IMR-90 (cell line): ENCODE measurements at regions not wholly inside any gene's neighbourhood (a gene's known extent, or its start where the extent isn't known, plus 50 kb on each side); places are given as distances from the start of the nearest gene placed in this dataset.

Source experiments
- ATAC-seq: fragments of 200-7000 bp; cut with Tn5 transposase; 2 replicates; pipeline ENCODE4 v1.9.1; 2020; ENCODE audit warnings: low read depth, mild to moderate bottlenecking, moderate library complexity
- BruUV-seq: library from RNA; stranded (reverse); fragments of 400-500 nt; replicated peaks from 2 replicates; lab custom pipeline; 2021; lab: Mats Ljungman, UMichigan
- CTCF ChIA-PET: fragments of 300-600 bp; formaldehyde crosslinking; extraction: SDS; loops from one replicate; lab custom pipeline; 2021; ENCODE audit warnings: antibody characterized with exemption; lab: Yijun Ruan, JAX
- POLR2A ChIA-PET: fragments of 300-600 bp; sonication (Branson Sonifier 250); formaldehyde crosslinking; loops from one replicate; lab custom pipeline; 2022; ENCODE audit warnings: antibody characterized with exemption; ENCODE audit not compliant: unreplicated experiment; lab: Charles Lee
- DNase-seq: peaks from one replicate; pipeline ENCODE4 v3.0.0; 2013
- H2AFZ ChIP-seq: replicated peaks from 2 replicates; pipeline ENCODE3; 2013; ENCODE audit warnings: low read length, mild to moderate bottlenecking; ENCODE audit not compliant: poor library complexity
- H2AK5ac ChIP-seq: 2 replicates; pipeline ENCODE4 v1.6.1; 2013; ENCODE audit warnings: low read depth, low read length, inconsistent platforms
- H2AK9ac ChIP-seq: replicated peaks from 2 replicates; pipeline ENCODE3; 2013; ENCODE audit warnings: mild to moderate bottlenecking, low read depth, low read length, moderate library complexity; ENCODE audit not compliant: poor library complexity
- H2BK120ac ChIP-seq: 2 replicates; pipeline ENCODE4 v1.6.1; 2013; ENCODE audit warnings: low read depth, low read length, inconsistent platforms
- H2BK15ac ChIP-seq: 3 replicates; pipeline ENCODE4 v1.6.1; 2013; ENCODE audit warnings: low read depth, low read length, inconsistent platforms
- H2BK20ac ChIP-seq: 2 replicates; pipeline ENCODE4 v1.6.1; 2013; ENCODE audit warnings: low read depth, mild to moderate bottlenecking, inconsistent platforms, low read length, moderate library complexity
- H2BK5ac ChIP-seq: 2 replicates; pipeline ENCODE4 v1.6.1; 2013; ENCODE audit warnings: mild to moderate bottlenecking, low read depth, low read length, inconsistent platforms; ENCODE audit not compliant: poor library complexity, severe bottlenecking
- H3K14ac ChIP-seq: replicated peaks from 2 replicates; pipeline ENCODE4 v1.6.1; 2013; ENCODE audit warnings: low read depth, low read length, inconsistent platforms
- H3K18ac ChIP-seq: 2 replicates; pipeline ENCODE4 v1.6.1; 2013; ENCODE audit warnings: low read depth, low read length, control low read depth
- H3K23ac ChIP-seq: 2 replicates; pipeline ENCODE4 v1.6.1; 2013; ENCODE audit warnings: low read depth, low read length, inconsistent platforms
- H3K27ac ChIP-seq: 2 replicates; pipeline ENCODE4 v1.5.1; 2013; ENCODE audit warnings: mild to moderate bottlenecking, control low read depth, low read length; ENCODE audit not compliant: insufficient read depth
- H3K27me3 ChIP-seq: 2 replicates; pipeline ENCODE4 v1.6.1; 2013; ENCODE audit warnings: low read length; ENCODE audit not compliant: control insufficient read depth, insufficient read depth
- H3K36me3 ChIP-seq: 2 replicates; pipeline ENCODE4 v1.6.1; 2013; ENCODE audit warnings: low read length, mixed read lengths; ENCODE audit not compliant: control insufficient read depth, insufficient read depth
- H3K4ac ChIP-seq: 2 replicates; pipeline ENCODE4 v1.6.1; 2013; ENCODE audit warnings: low read depth, low read length, inconsistent platforms
- H3K4me1 ChIP-seq: 2 replicates; pipeline ENCODE4 v1.6.1; 2013; ENCODE audit warnings: low read length, mixed read lengths; ENCODE audit not compliant: control insufficient read depth, insufficient read depth
- H3K4me2 ChIP-seq: 2 replicates; pipeline ENCODE4 v1.6.1; 2013; ENCODE audit warnings: low read depth, mild to moderate bottlenecking, control low read depth, low read length, moderate library complexity
- H3K4me3 ChIP-seq: 2 replicates; pipeline ENCODE4 v1.5.1; 2013; ENCODE audit warnings: low read depth, mild to moderate bottlenecking, control low read depth, low read length, moderate library complexity; ENCODE audit not compliant: insufficient read depth
- H3K56ac ChIP-seq: 2 replicates; pipeline ENCODE4 v1.6.1; 2013; ENCODE audit warnings: low read length, inconsistent platforms; ENCODE audit not compliant: insufficient read depth; ENCODE audit errors: extremely low read depth
- H3K79me1 ChIP-seq, 2 experiments: 2 replicates each; pipeline ENCODE4 v1.6.1; 2013; ENCODE audit warnings: low read length in 2 of 2, inconsistent platforms in 1 of 2, low read depth in 1 of 2
- H3K9ac ChIP-seq: 2 replicates; pipeline ENCODE4 v1.6.1; 2013; ENCODE audit warnings: low read depth, low read length, control low read depth
- H3K9me1 ChIP-seq: 2 replicates; pipeline ENCODE4 v1.6.1; 2013; ENCODE audit warnings: low read length, inconsistent platforms; ENCODE audit not compliant: insufficient read depth
- H3K9me3 ChIP-seq: 2 replicates; pipeline ENCODE4 v1.6.1; 2013; ENCODE audit warnings: low read length; ENCODE audit not compliant: control insufficient read depth, insufficient read depth
- H4K20me1 ChIP-seq: 2 replicates; pipeline ENCODE4 v1.6.1; 2013; ENCODE audit warnings: low read length, inconsistent platforms; ENCODE audit not compliant: insufficient read depth
- H4K5ac ChIP-seq: 2 replicates; pipeline ENCODE4 v1.6.1; 2013; ENCODE audit warnings: mild to moderate bottlenecking, low read depth, low read length, control low read depth
- H4K8ac ChIP-seq, 2 experiments: 2 replicates each; pipeline ENCODE4 v1.6.1; 2013; ENCODE audit warnings: low read depth in 2 of 2, low read length in 2 of 2, control low read depth in 1 of 2, inconsistent platforms in 1 of 2
- H4K91ac ChIP-seq: 2 replicates; pipeline ENCODE4 v1.6.1; 2013; ENCODE audit warnings: low read depth, low read length, inconsistent platforms; ENCODE audit not compliant: insufficient read depth
- BHLHE40 ChIP-seq: fragments of 150-350 bp; IDR thresholded peaks from 2 replicates; pipeline ENCODE4 v1.6.1; 2016; ENCODE audit warnings: mild to moderate bottlenecking, low read depth, low read length
- CHD1 ChIP-seq: IDR thresholded peaks from 2 replicates; pipeline ENCODE4 v1.6.1; 2012; ENCODE audit warnings: low read depth, low read length, improper control_type of control experiment
- FOS ChIP-seq: fragments of 150-350 bp; IDR thresholded peaks from 2 replicates; pipeline ENCODE4 v1.6.1; 2016; ENCODE audit warnings: low read depth, low read length
- MAFK ChIP-seq: IDR thresholded peaks from 2 replicates; pipeline ENCODE4 v1.6.1; 2012; ENCODE audit warnings: low read depth, low read length, improper control_type of control experiment
- MAZ ChIP-seq: IDR thresholded peaks from 2 replicates; pipeline ENCODE4 v1.6.1; 2012; ENCODE audit warnings: low read depth, mild to moderate bottlenecking, low read length, improper control_type of control experiment, moderate library complexity, borderline replicate concordance
- MXI1 ChIP-seq: IDR thresholded peaks from 2 replicates; pipeline ENCODE4 v1.6.1; 2012; ENCODE audit warnings: low read depth, mild to moderate bottlenecking, low read length, moderate library complexity, borderline replicate concordance
- NFE2L2 ChIP-seq: fragments of 150-350 bp; IDR thresholded peaks from 2 replicates; pipeline ENCODE4 v1.6.1; 2016; ENCODE audit warnings: low read depth, mild to moderate bottlenecking, low read length
- POLR2A ChIP-seq: IDR thresholded peaks from 2 replicates; pipeline ENCODE4 v1.6.1; 2012; ENCODE audit warnings: mild to moderate bottlenecking, low read depth, low read length
- RAD21 ChIP-seq: IDR thresholded peaks from 2 replicates; pipeline ENCODE4 v1.6.1; 2012; ENCODE audit warnings: low read length, improper control_type of control experiment
- RCOR1 ChIP-seq: IDR thresholded peaks from 2 replicates; pipeline ENCODE4 v1.6.1; 2012; ENCODE audit warnings: mild to moderate bottlenecking, low read length, improper control_type of control experiment; ENCODE audit not compliant: insufficient replicate concordance
- RFX5 ChIP-seq: IDR thresholded peaks from 2 replicates; pipeline ENCODE4 v1.8.0; 2012; ENCODE audit warnings: low read depth, mild to moderate bottlenecking, low read length, moderate library complexity
- SMC3 ChIP-seq: fragments of 150-350 bp; IDR thresholded peaks from 2 replicates; pipeline ENCODE4 v1.6.1; 2016; ENCODE audit warnings: low read depth, mild to moderate bottlenecking, antibody characterized with exemption, low read length, moderate library complexity
- WGBS, 2 experiments: methylation state at CpG; one replicate each; pipeline versions ENCODE4 v1.1.5 to v1.1.7; 2013; ENCODE audit warnings: missing lambda C conversion rate in 2 of 2; ENCODE audit not compliant: insufficient read length in 1 of 2; ENCODE audit errors: extremely low coverage in 2 of 2; 5-methylcytosine and 5-hydroxymethylcytosine counted together
- dilution Hi-C: fragments of 300-500 bp; cut with HindIII; formaldehyde crosslinking; loops from one replicate; pipeline ENCODE4 v1.14.3; 2018; ENCODE audit warnings: low sequenced_read_pairs; ENCODE audit not compliant: unreplicated experiment
- in situ Hi-C: fragments of 300-500 bp; cut with MboI; formaldehyde crosslinking; loops from 3 replicates; pipeline ENCODE4 v1.14.3; 2019; ENCODE audit warnings: low sequenced_read_pairs, inconsistent platforms, mixed read lengths
- intact Hi-C: fragments of 100-400 bp; cut with micrococcal nuclease; formaldehyde crosslinking; loops from 2 replicates; pipeline ENCODE4 v1.10.0; 2022
- TF ChIP-seq, protein P1 (sequence below): fragments of 150-350 bp; IDR thresholded peaks from 2 replicates; pipeline ENCODE4 v1.6.1; 2017; ENCODE audit warnings: mild to moderate bottlenecking, antibody characterized with exemption, low read length, low read depth
- TF ChIP-seq, protein P2 (sequence below): fragments of 150-350 bp; IDR thresholded peaks from 2 replicates; pipeline ENCODE4 v1.6.1; 2016; ENCODE audit warnings: low read depth, mild to moderate bottlenecking, low read length, moderate library complexity, borderline replicate concordance
- TF ChIP-seq, protein P3 (sequence below): conservative IDR thresholded peaks from 2 replicates; pipeline ENCODE4 v1.5.1; 2012; ENCODE audit warnings: mild to moderate bottlenecking, low read depth, low read length, improper control_type of control experiment

DNA sequence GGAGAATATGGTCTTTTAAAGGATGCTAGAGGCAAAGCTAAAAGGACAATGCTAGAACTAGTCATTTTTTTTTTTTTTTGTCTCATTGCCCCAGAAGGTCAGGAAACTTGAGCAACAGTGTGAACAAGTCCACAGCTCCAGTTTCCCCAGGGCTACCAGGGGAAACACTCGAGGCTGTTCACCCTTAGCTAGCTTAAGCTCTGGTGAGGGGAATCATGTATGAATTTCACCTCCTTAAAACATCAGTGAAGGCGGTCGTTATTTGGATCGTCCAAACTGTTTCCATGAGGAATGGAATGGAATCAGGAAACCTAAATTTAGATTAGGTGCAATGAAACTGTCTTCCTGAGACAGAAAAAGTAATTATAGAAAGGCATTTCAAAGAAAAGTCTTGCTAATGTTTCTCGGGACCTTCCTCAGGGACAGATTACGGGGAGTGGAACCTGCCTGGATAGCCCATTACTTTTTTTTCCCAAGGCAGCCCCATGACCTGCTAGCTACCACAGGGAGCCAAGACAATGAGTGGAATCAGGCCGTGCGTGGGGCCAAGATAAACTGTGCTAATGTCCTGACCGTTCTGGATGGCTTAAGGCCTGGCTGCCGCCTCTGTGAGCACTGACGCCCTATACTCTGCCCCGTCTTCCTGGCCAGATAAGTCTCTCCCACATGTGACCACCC is 164.8 kb upstream of the SGK1 start:
- DNase-seq: no peak
- Histone ChIP-seq H2AK9ac (no peak overlapping the region), H3K36me3 (no peaks in the 10 kb centered on the region), H3K27me3 (no peaks in the 10 kb centered on the region), H3K4me2 (no peak overlapping the region), H3K4me3 (no peak overlapping the region), H2BK5ac (no peak overlapping the region), H2BK120ac (no peak overlapping the region), H3K9me1 (no peaks in the 10 kb centered on the region), H4K8ac (no peak overlapping the region), H3K18ac (no peak overlapping the region), H2BK15ac (no peak overlapping the region), H2AFZ (no peak overlapping the region), H4K5ac (no peak overlapping the region), H3K4ac (no peak overlapping the region), H4K20me1 (no peaks in the 10 kb centered on the region), H2BK20ac (no peak overlapping the region), H4K91ac (no peak overlapping the region), H3K4me1 (no peaks in the 10 kb centered on the region), H3K79me1 (no peaks in the 10 kb centered on the region), H3K9me3 (no peaks in the 10 kb centered on the region), H3K9ac (no peak overlapping the region), H2AK5ac (no peak overlapping the region), H3K14ac (no peak overlapping the region), H3K23ac (no peak overlapping the region), H3K56ac (no peak overlapping the region), H3K27ac (no peak overlapping the region)
- BruUV-seq: no TSS peak
- in situ Hi-C loops: no loop called here
- TF ChIP-seq RAD21 (no peak), BHLHE40 (no peak), MXI1 (no peak), RCOR1 (no peak), SMC3 (no peak), FOS (no peak), MAZ (no peak), NFE2L2 (no peak), MAFK (no peak), RFX5 (no peak), POLR2A (no peak), CHD1 (no peak)
- TF ChIP-seq, protein P1, sequence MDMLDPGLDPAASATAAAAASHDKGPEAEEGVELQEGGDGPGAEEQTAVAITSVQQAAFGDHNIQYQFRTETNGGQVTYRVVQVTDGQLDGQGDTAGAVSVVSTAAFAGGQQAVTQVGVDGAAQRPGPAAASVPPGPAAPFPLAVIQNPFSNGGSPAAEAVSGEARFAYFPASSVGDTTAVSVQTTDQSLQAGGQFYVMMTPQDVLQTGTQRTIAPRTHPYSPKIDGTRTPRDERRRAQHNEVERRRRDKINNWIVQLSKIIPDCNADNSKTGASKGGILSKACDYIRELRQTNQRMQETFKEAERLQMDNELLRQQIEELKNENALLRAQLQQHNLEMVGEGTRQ: no peak
- TF ChIP-seq, protein P2, sequence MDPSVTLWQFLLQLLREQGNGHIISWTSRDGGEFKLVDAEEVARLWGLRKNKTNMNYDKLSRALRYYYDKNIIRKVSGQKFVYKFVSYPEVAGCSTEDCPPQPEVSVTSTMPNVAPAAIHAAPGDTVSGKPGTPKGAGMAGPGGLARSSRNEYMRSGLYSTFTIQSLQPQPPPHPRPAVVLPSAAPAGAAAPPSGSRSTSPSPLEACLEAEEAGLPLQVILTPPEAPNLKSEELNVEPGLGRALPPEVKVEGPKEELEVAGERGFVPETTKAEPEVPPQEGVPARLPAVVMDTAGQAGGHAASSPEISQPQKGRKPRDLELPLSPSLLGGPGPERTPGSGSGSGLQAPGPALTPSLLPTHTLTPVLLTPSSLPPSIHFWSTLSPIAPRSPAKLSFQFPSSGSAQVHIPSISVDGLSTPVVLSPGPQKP: no peak
- TF ChIP-seq, protein P3, sequence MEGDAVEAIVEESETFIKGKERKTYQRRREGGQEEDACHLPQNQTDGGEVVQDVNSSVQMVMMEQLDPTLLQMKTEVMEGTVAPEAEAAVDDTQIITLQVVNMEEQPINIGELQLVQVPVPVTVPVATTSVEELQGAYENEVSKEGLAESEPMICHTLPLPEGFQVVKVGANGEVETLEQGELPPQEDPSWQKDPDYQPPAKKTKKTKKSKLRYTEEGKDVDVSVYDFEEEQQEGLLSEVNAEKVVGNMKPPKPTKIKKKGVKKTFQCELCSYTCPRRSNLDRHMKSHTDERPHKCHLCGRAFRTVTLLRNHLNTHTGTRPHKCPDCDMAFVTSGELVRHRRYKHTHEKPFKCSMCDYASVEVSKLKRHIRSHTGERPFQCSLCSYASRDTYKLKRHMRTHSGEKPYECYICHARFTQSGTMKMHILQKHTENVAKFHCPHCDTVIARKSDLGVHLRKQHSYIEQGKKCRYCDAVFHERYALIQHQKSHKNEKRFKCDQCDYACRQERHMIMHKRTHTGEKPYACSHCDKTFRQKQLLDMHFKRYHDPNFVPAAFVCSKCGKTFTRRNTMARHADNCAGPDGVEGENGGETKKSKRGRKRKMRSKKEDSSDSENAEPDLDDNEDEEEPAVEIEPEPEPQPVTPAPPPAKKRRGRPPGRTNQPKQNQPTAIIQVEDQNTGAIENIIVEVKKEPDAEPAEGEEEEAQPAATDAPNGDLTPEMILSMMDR: no peak
- ATAC-seq: no peak
- dilution Hi-C loops: no loop called here
- 69% methylated on average over 4 of the region's 12 CpGs; no CpG with 5 or more reads in 1 of the 2 experiments for WGBS, 2 experiments
- intact Hi-C loops: no loop called here
- ChIA-PET POLR2A (no interaction called here), CTCF (interaction anchor here (1.4 kb wide), 1 partner anchor 158 kb away, joined by 4 read pairs; no protein-coding TSS in a partner anchor)
